ENCODE measurements at regions not wholly inside any gene's neighbourhood (a gene's known extent, or its start where the extent isn't known, plus 50 kb on each side); places are given as distances from the start of the nearest gene placed in this dataset.
A peak's percentile ranks its signal among the peaks of the same experiment; 100 is the strongest.

GRCh38 chr10:6647811-6648526, 67.9 kb upstream of the PRKCQ start:
- DNase-seq (ENCODE audit: low read depth) = peak; percentile 29

DNA sequence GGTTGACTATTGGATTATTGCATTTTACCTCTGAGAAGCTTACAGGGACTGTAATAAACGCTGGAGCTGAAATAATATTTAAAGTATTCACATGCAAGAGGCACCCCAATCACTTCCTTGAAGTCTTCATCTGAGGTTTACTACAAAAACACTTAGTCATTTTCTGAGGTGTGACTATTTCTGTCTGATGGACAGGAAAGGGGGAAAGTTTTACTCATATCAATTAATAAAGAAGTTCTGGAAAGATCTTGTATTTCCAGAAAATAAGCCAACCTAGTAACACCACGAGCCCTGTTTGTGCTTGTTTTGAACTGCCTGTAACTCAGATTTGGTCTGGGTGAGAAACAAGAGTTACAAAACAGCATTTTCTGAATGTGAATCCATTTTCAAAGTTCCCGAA, 63.9 kb upstream of the PRKCQ start:
- no peak for DNase-seq (ENCODE audit: low read depth)

DNA sequence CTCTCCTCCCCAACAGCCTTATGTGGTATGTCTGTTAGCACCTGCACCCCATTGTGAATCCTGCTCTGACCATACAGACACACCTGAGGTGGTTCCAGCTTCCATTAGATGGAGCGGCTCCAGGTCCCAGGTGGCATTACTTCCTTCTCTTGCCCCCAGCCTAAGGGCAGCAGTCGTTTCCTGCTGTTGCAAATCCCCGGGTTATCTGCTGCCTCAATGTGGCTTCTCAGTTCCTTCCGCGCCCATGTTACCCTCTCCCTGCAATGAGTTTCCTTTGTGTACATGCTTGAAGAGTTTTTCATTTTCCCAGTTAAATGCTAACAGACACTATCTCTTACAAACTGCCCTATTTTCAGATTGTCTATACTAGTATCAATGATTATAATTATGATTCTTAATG, 62.8 kb upstream of the PRKCQ start:
- no peak for DNase-seq (ENCODE audit: low read depth)

- no peak for DNase-seq (ENCODE audit: low read depth)
These were observed 60.5 kb upstream of the PRKCQ start for GRCh38 chr10:6640433-6641040.

GRCh38 chr10:6637053-6637452, 57.0 kb upstream of the PRKCQ start:
- DNase-seq (ENCODE audit: low read depth) = no peak

DNA sequence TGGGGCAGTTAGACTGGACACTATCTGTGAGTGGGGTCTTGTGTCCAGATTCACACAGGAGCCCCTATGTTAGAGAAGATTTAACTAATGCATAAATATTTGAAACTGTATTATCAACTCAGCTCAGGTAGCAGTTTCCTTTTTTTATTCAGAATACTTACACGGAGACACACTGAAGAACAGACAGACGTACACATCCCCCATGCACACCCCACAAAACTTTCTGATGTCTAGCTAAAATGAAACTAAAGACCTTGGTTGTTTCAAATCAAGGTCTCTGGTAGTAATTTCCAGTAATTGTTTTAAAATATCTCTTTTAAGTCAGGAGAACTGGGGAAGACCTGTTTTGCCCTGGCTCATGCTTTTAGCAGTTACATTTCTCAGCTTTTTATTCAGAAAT, 55.7 kb upstream of the PRKCQ start:
- DNase-seq (ENCODE audit: low read depth) = no peak
